Thyroid gland (tissue), 4 donors: ENCODE measurements at regions not wholly inside any gene's neighbourhood (a gene's known extent, or its start where the extent isn't known, plus 50 kb on each side); places are given as distances from the start of the nearest gene placed in this dataset.

Experiments
- POLR2A ChIP-seq, 2 donors: fragments of 450-650 bp; IDR thresholded peaks; one replicate each; pipeline ENCODE4 v1.6.1; 2017; ENCODE audit warnings: antibody characterized with exemption in 2 of 2, mild to moderate bottlenecking in 2 of 2, moderate library complexity in 1 of 2
- TF ChIP-seq, protein P1 (sequence below), 6 experiments: fragments of 200-600 bp in 3 of 6; fragments of 450-650 bp in 3 of 6; sonication (generic) in 3 of 6; IDR thresholded peaks; one replicate each; pipeline ENCODE4 v1.5.1; 2016 to 2019; ENCODE audit warnings: antibody characterized with exemption in 6 of 6, mild to moderate bottlenecking in 2 of 6, inconsistent platforms in 1 of 6, moderate library complexity in 1 of 6

DNA sequence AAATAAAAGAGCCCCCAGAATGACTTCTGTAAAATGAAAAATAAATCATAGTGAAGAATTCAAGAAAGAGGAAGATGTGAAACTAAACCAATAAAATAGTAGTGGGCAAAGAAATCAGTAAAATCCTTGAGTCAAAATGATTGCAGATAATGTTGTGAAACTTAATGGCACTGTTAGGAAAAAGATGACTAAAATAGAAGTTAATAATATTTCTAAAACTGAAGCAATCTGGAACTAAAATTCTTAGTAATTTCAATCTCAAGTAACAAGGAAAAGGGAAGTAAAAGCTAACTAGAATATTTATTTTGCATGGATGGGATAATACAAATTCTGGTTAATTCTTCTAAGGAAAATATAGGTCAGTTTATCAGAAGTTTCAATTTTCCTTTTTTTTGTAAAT lies 84.6 kb downstream of the TMCO5A start:
- TF ChIP-seq, protein P1, sequence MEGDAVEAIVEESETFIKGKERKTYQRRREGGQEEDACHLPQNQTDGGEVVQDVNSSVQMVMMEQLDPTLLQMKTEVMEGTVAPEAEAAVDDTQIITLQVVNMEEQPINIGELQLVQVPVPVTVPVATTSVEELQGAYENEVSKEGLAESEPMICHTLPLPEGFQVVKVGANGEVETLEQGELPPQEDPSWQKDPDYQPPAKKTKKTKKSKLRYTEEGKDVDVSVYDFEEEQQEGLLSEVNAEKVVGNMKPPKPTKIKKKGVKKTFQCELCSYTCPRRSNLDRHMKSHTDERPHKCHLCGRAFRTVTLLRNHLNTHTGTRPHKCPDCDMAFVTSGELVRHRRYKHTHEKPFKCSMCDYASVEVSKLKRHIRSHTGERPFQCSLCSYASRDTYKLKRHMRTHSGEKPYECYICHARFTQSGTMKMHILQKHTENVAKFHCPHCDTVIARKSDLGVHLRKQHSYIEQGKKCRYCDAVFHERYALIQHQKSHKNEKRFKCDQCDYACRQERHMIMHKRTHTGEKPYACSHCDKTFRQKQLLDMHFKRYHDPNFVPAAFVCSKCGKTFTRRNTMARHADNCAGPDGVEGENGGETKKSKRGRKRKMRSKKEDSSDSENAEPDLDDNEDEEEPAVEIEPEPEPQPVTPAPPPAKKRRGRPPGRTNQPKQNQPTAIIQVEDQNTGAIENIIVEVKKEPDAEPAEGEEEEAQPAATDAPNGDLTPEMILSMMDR (IDR thresholded peaks at IDR 0.05): no peak
- no peak for TF ChIP-seq POLR2A (IDR thresholded peaks at IDR 0.05)
